ENCODE measurements at regions not wholly inside any gene's neighbourhood (a gene's known extent, or its start where the extent isn't known, plus 50 kb on each side); places are given as distances from the start of the nearest gene placed in this dataset.
"Not testable (repeated sequence)": the region's sequence is repeated elsewhere in the genome, so short reads cannot be mapped to it uniquely, and the experiment has no call there.

DNA sequence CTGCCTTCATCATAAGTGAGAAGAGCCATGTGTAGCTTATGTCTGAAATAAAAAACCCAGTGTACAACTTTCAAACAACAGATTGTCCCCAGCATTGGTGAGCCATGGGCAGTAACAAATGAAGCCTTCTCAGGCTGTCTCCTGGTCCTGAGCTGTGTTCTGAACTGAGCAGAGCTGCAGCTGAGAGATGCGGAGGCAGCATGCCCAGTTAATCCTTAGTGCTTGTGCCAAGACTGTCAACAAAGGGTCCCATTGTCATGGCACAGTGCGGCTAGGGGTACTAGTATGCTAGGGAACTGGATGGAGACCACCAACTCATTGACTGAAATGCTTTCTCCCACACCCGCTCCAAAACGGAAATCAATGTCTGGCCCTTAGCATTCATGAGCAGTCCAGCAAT, 154.3 kb downstream of the RMST start:
- no peak for DNase-seq (ENCODE audit: low spot score)

- no peak for DNase-seq (ENCODE audit: low spot score)
Measured at GRCh38 chr12:97628962-97629361, 166.4 kb downstream of the RMST start.

- DNase-seq (ENCODE audit: low spot score), result no peak
Measured at GRCh38 chr12:97629382-97629781, 166.8 kb downstream of the RMST start.

- DNase-seq (ENCODE audit: low spot score), result no peak
Measured at GRCh38 chr12:97630356-97630755, 167.8 kb downstream of the RMST start.

- no peak for DNase-seq (ENCODE audit: low spot score)
Measured at GRCh38 chr12:97630875-97631274, 168.3 kb downstream of the RMST start.

- DNase-seq (ENCODE audit: low spot score), result no peak
Measured at GRCh38 chr12:97637770-97638169, 175.2 kb downstream of the RMST start.

- DNase-seq (ENCODE audit: low spot score), result no peak
Measured at GRCh38 chr12:97638739-97639138, 176.1 kb downstream of the RMST start.

- DNase-seq (ENCODE audit: low spot score), result no peak
Measured at GRCh38 chr12:97639702-97640101, 177.1 kb downstream of the RMST start.

GRCh38 chr12:97640826-97641225, 178.2 kb downstream of the RMST start:
- no peak for DNase-seq (ENCODE audit: low spot score)

DNA sequence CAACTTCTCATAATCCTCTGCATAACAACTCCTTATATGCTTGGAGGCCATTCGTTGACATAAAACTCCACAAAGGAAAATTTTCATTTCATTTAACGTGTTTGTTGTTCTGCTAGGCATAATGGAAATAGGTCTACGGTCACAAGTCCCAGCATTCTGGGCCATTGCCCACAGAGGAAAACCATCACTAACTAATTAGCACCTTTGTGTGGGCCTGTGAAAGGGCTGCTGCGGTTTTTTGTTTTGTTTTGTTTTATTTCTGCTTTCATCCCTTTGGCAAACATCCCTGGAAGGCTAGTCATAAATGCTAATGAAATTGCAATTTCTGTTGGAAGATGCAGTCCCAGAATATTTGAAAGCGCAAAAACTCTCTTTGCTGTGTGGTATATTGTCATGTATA, 180.3 kb downstream of the RMST start:
- DNase-seq (ENCODE audit: low spot score), result no peak

DNA sequence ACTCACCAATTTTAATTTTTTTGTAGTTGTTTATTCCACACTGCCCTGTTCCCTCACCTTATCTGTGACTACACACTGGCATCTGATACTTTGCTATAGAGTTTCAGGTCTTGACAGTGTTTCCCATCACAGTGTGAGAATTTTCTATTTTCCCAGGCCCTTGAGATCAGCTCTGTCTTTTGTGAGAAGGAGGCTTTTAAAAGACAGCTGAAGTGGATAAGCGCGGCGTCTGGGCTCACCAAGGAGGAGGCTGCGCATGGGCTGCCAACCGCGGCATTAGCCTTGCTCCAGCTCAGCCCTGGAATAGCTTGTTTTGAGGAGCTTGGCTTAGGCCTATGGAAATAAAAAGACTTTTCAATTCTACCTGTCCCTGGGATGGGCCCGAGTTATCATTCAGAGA, 181.3 kb downstream of the RMST start:
- DNase-seq (ENCODE audit: low spot score), result no peak

GRCh38 chr12:97645726-97646125, 183.1 kb downstream of the RMST start:
- no peak for DNase-seq (ENCODE audit: low spot score)

DNA sequence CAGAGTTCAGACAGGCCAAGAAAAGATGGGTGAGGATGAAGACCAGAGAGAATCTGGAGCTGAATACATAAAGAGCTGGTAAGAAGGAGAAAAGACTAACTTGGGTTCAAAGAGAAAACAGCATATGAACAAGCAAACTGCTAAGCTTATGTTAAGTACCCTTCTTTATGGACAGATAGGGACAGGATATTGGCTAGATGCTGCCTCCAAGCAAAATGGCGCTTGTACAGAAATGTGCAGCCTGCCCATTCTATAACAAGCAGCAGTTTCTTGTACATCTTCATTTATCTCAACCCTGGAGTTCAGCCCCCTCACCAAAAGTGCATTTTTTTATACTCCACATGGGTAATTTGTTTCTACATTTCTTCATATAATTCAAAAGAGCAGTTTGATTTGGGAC, 184.5 kb downstream of the RMST start:
- no peak for DNase-seq (ENCODE audit: low spot score)

- no peak for DNase-seq (ENCODE audit: low spot score)
Measured at GRCh38 chr12:97650242-97650641, 187.6 kb downstream of the RMST start.

DNA sequence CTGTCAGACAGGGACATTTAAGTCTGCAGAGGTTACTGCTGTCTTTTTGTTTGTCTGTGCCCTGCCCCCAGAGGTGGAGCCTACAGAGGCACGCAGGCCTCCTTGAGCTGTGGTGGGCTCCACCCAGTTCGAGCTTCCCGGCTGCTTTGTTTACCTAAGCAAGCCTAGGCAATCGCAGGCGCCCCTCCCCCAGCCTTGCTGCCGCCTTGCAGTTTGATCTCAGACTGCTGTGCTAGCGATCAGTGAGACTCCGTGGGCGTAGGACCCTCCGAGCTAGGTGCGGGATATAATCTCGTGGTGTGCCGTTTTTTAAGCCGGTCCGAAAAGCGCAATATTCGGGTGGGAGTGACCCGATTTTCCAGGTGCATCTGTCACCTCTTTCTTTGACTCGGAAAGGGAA, 193.9 kb downstream of the RMST start:
- DNase-seq (ENCODE audit: low spot score), result not testable (repeated sequence)

DNA sequence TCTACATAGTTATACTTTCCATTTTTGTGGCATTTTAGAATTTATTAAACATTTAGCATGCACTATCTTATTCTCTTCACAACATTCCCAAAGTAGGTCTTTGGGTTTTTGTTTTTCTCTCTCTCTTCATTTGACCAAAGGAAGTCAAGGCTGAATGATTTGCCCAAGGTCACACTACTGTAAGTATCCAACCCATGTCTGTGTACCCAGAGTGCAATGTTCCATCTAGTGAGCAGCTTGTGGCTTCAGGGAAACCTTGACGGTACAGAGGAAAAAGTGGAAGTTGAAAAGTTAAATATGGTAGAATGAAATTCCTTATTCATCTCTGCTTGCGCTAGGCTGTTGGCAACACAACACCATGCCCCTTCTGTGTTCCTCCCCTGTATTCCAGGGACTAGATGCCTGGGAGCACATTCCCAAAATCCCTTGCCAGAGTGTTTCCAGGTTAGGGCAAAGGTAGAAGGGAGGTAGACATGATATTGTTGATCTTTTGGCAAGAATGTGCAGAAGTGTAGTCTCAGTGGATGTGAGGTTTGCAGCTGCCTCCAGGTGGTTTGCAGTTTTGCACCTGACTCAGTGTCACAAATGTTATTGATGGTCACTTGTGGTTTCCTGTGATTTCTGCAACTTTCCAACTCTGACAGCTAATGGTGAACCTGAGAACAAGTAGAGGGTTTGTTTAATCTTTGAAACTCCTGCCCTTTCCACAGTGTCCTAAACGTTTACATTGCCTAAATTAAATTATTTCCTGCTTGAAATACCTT, 196.7 kb downstream of the RMST start:
- no peak for DNase-seq (ENCODE audit: low spot score)

GRCh38 chr12:97666263-97666662, 203.7 kb downstream of the RMST start:
- DNase-seq (ENCODE audit: low spot score), result no peak

DNA sequence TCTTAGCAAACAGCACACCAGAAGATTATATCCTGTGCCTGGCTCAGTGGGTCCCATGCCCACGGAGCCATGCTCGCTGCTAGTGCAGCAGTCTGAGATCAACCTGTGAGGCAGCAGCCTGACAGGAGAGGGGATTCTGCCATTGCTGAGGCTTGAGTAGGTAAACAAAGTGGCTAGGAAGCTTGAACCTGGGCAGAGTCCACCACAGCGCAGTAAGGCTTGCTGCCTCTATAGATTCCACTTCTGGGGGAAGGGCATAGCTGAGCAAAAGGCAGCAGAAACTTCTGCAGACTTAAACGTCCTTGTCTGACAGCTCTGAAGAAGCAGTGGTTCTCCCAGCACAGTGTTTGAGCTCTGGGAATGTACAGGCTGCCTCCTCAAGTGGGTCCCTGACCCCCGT, 210.3 kb downstream of the RMST start:
- no peak for DNase-seq (ENCODE audit: low spot score)

DNA sequence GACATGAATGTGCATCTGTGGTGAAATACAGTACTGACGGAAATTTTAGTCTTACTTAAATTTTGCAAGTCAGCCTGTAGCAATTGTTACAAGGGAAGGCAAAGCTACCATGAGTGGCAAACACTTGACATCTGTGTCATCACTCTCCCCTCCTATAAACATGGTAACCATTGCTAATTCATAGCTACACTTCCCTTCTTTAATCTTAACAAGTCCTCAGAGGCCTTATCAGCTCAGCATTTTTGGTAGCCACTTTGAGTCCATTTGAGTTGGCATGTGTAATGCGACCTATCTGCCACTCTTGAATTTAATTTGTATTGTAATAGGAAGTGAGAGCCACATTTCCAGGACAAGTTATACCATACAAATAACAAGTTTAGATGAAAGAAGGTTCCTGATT, 218.1 kb downstream of the RMST start:
- DNase-seq (ENCODE audit: low spot score), result no peak

DNA sequence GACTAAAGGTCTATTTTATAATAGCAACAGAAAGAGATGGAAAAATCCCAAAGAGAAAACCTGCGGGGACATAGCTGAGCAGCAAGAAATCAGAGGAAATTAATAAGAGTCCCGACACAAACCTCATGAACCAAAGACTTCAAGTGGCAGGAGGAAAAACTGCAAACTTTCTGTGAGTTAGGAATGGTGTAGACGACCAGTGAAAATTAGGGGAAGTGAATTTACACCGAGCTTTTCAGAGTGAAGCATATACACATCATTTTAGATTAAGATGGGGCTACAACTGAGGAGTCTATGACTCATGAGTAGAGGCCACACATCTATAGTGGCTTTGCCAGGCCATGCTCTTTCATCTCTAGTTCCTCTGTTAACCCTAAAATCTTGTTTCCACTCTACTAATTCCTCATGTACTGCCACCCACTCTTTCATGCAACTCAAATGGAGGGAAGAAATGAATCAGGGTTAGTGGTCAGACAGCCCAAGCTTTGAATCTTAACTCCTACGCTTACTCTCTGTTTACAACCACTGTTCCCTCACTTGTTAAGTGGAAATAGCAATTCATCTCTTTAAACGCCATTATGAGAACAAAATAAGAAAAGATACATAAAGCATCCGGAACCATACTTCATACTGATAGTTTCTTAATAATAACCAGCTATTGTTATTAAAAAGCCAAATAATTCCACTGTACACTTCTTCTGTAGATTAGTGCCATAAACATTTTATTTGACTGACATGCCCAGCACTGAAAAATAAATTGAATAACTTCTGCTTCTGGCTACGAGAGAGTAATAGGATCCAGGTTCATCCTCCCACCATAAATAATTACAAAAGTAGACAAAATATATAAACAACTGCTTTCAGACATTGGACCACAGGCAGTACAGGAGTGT, 219.3 kb downstream of the RMST start:
- DNase-seq (ENCODE audit: low spot score), result no peak

- DNase-seq (ENCODE audit: low spot score), result no peak
Measured at GRCh38 chr12:97685360-97685759, 222.8 kb downstream of the RMST start.

DNA sequence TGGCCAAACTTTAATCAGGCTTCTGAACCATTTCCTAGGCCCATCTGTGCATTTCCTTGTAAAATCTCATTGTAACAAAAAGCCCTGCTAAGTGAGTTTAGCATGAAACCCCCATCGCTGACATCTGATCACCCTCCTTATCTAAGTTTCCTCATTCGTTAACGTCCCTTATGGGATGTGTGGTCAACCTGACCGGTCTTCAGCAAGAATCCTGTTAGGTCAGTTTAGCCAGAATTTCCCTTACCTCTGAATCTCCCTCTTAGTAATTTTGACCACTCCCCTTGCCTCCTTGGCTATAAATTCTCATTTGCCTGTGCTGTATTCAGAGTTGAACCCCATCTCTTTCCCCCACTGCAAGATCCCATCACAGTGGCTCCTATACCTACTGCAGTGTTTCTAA, 239.3 kb downstream of the RMST start:
- DNase-seq (ENCODE audit: low spot score), result no peak

DNA sequence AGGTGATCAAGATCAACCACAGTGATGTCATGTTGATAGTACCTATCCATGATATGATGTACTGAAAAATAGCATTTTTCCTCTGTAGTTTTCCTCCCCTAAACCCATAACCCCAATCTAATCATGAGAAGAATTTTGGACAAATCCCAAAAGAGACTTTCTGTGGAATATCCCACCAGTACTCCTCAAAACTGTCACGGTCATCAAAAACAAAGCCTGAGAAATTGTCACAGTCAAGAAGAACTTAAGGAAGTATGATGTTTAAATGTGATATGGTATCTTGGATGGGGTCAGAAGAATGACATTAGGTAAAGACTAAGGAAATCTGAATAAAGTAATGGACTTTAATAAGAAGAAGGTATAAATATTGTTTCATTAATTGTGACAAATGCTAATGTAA, 248.8 kb downstream of the RMST start:
- DNase-seq (ENCODE audit: low spot score), result no peak

Data from CD4-positive, alpha-beta T cell treated with Interleukin-6 at 100 ng/mL for 8 hours (primary cell).